ENCODE measurements at regions not wholly inside any gene's neighbourhood (a gene's known extent, or its start where the extent isn't known, plus 50 kb on each side); places are given as distances from the start of the nearest gene placed in this dataset.

DNA sequence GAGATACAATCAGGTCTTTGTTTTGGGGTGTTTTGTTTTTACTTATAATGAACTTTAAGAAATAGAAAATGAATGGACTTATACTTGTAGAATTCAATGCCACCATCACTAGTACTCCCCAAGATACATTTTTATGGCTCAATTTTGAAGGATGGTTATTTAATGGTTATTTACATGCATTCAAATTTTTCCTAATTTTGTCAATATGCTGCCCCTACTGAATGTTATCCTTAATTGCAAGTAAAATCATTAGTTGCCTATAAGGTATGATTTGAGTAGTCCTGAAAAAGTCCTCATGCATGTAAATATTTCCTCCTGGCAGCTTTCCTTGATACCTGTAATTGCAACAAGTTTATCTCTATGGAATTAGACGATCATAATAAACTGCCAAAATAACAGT is 391.2 kb downstream of the BCAT1 start:
- no peak for DNase-seq (ENCODE audit: low read depth)

DNA sequence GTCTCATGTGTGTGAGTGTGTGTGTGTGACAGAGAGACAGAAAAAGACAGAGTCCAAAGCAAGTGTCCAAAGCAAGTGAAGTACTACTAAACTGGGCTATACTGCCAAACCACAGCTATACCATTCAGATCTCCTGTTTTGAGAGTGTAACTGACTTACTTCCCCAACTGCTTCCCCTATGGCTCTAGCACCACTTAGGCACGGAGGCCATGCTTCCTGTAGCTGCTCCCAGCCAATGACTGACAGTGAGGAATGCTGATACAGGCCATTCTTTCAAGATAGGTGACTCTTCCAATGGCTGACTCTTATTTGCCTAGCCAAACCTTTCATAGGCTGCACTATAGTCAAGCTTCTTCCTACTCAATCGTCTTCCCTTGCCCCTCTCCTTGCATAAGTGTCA is 393.2 kb downstream of the BCAT1 start:
- no peak for DNase-seq (ENCODE audit: low read depth)

GRCh38 chr12:24554612-24555295 is 394.1 kb downstream of the BCAT1 start:
- no peak for DNase-seq (ENCODE audit: low read depth)

DNA sequence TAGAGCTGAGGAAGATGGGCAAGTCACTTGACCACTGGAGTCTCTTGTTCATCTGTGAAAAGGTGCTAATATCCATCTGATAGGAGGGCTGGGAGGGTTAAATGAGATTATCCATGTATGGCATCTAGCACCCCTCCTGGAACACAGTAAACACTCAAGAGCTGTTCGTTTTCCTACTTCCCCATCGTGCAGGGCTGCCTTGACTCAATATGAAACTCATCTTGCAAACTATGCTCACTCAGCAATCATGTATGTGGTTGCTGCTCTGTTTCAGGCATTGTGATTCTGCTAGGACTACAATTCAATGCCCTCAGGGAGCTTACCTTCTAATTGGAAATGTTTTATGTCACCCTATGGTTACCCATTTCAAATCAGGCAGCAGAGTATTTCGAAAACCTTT is 395.6 kb downstream of the BCAT1 start:
- DNase-seq (ENCODE audit: low read depth), result no peak

DNA sequence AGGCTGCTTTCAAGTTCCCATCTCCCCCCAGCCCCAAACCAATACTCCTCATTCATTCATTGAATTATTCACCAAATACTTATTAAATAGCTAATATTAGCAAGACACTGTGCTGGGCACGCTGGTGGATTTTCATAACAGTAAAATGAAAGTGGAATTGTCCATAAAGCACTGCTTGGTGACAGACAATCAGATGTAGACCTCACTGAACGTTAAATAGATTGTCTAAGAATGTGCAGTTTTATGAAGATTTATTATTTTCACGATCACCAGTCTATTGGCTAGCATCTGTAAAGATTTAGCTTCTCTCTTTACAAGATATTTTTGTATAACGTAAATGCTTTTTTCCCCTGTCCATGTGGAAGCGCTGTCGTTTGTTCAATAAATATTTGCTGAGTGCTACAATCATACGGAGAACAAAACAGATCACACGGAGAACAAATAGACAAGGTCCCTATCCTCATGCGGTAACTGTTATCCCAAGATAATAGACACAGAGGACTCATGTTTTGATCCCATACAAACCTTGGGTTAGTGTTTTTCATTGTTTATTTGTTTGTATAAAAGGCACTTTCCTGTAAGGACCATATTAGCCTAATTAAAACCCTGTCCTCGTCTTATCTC is 397.6 kb downstream of the BCAT1 start:
- no peak for DNase-seq (ENCODE audit: low read depth)

- no peak for DNase-seq (ENCODE audit: low read depth)
Measured at GRCh38 chr12:24550609-24551008, 398.3 kb downstream of the BCAT1 start.

- no peak for DNase-seq (ENCODE audit: low read depth)
Measured at GRCh38 chr12:24546661-24547060, 402.2 kb downstream of the BCAT1 start.

DNA sequence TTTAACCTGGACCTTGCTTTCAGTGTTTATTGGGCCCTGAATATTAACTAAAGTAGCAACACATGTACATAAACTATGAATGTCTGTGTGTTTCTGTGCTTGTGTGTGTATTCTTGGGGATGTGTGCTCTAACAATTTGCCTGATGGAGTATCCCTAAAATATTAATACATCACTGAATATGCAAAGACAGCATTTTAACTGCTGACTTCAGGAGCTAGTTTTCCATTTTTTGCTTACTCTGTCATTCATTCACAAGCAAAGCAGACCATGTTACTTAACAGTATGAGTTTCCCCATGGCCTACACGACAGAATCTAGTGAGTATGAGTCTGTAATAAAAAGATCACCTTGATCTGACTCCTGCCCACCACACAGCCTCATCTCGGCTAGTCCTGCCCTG is 402.8 kb downstream of the BCAT1 start:
- no peak for DNase-seq (ENCODE audit: low read depth)

DNA sequence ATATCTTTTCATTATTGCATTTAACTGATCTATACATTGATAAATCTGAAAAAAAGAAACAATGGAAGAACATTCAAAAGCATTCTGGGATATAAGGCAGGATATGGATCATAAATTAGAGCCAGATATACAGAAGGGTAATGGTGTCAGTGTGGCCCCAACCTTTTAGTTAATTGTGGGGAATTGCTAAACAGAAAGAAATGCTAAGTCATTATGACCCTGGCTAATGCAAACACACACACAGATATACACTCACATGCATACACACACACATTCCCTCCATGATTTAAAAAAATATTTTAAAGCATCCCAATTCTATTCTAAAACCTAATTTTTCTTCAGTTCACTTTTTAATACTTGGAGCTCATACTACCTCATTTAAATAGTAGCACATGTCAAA is 404.5 kb downstream of the BCAT1 start:
- DNase-seq (ENCODE audit: low read depth), result no peak

- no peak for DNase-seq (ENCODE audit: low read depth)
Measured at GRCh38 chr12:24541193-24541871, 407.6 kb downstream of the BCAT1 start.

DNA sequence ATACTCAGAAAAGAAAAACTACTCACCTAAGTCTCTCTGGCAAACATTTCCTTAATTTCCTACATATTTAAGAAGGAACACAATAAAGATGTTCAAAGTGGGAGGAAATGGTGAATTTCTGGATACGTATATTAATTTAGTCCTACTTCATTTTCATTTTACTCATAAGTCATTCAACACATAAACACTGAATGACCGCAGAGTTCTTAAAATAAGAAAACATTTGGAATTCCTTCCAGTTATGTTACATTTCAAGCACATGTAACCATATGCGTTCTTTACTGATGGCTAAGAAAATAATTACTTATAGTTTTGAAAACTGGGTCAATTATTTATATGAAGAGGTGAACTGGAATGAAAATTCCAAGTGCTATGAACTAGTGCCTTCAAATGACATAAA is 409.3 kb downstream of the BCAT1 start:
- DNase-seq (ENCODE audit: low read depth), result peak; percentile 45

DNA sequence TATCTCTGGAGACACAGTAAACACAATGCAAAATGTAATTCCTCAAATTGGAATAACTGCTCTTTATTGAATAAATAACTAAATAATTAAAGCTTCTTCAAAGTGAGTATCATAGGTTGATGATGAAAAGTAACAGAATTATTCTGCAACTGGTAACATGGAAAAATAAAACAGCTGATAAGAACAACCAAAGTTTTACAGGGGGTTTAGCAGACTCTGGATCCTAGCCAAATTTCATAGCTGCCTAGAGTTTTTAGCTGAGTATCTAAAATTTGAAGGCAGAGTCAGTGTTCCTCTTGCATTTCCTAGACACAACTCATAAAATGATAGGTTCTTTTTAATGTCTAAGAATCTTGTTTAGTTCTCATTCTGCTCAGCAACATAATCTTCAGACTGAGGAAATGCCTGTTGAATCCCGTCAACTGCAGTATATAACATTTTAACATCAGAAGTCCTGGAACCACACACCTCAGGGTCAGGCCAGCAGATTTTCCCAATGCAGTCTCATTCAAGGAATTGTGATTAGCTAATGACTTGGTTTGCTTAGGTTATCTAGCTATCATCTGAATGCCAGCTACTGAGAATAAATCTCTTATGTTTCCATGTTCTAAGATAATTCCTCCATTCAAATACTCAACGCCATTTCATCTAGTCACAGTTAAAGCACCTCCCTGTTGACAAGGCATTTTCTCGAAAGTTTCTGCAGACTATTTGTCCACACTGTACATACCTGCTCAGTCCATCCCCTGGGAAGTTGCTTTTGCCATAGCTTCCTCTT is 411.6 kb downstream of the BCAT1 start:
- DNase-seq (ENCODE audit: low read depth), result peak; percentile 69

GRCh38 chr12:24535334-24536069 is 413.4 kb downstream of the BCAT1 start:
- no peak for DNase-seq (ENCODE audit: low read depth)

DNA sequence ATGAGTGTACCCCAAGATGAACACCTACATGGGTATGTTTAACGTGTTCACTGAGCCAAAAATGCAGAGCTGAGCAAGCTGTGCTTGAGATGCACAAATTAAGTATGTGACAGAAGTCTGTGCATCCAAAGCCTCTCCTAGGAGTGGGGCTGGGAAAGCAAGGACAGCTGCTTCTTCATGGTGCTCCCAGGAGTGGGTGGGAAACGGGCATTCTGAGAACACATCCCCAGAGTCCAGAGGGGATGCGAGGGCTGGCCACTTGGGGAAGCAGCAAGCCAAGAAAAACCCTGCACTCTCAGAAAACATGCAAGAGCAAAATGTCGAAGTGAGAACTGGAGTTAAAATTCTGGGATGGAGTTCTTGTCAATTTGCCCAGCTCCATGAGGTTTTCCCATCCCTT is 414.3 kb downstream of the BCAT1 start:
- no peak for DNase-seq (ENCODE audit: low read depth)

GRCh38 chr12:24533716-24534352 is 415.1 kb downstream of the BCAT1 start:
- no peak for DNase-seq (ENCODE audit: low read depth)

GRCh38 chr12:24530689-24531088 is 418.2 kb downstream of the BCAT1 start:
- DNase-seq (ENCODE audit: low read depth), result no peak

- DNase-seq (ENCODE audit: low read depth), result no peak
Measured at GRCh38 chr12:24527102-24527501, 421.8 kb downstream of the BCAT1 start.

DNA sequence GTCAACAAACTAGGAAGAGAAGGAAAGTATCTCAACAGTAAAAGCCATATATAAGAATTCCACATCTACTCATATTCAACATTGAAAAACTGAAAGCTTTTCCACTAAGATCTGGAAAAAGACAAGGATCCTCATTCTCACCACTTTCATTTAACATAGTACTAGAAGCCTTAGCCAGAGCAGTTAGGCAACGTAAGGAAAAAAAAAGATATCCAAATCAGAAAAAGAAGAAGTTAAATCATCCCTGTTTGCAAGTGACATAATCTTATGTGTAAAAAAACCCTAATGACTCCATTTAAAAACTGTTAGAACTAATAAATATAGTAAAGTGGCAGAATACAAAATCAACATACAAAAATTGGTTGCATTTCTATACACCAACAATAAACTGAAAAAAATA is 426.2 kb downstream of the BCAT1 start:
- DNase-seq (ENCODE audit: low read depth), result no peak

DNA sequence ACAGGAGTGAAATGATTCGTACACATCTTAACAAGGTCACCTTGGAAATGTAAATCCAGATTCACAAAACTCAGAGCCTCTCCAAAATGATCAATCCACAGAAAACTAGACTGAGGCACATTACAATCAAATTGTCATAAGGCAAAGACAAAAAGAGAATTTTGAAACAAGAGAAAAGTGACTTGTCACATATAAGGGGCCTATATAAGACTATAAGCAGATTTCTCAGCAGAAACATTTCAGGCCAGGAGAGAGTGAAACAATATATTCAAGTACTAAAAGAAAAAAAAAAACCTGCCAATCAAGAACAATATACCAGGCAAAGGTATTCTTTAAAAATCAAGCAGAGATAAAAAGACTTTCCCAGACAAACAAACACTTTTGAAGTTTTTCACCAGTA is 429.1 kb downstream of the BCAT1 start:
- DNase-seq (ENCODE audit: low read depth), result no peak

GRCh38 chr12:24517000-24517399 is 431.9 kb downstream of the BCAT1 start:
- DNase-seq (ENCODE audit: low read depth), result no peak

- no peak for DNase-seq (ENCODE audit: low read depth)
Measured at GRCh38 chr12:24510581-24511125, 438.2 kb downstream of the BCAT1 start.
